ENCODE measurements at regions not wholly inside any gene's neighbourhood (a gene's known extent, or its start where the extent isn't known, plus 50 kb on each side); places are given as distances from the start of the nearest gene placed in this dataset.
A peak's percentile ranks its signal among the peaks of the same experiment; 100 is the strongest.

GRCh38 chr4:71864380-71864779, 80.5 kb upstream of the GC start:
- no peak for TF ChIP-seq CTCF (IDR thresholded peaks at IDR 0.05; ENCODE audit: insufficient read depth, low read depth, low read length, missing control alignments)
- no peak overlapping the region for H3K4me3 ChIP-seq (ENCODE audit: low read length)
- DNase-seq (ENCODE audit: low read depth) = no peak

- no peak overlapping the region for H3K4me3 ChIP-seq (ENCODE audit: low read length)
- DNase-seq (ENCODE audit: low read depth) = no peak
- TF ChIP-seq CTCF (IDR thresholded peaks at IDR 0.05; ENCODE audit: insufficient read depth, low read depth, low read length, missing control alignments) = no peak
Measured at GRCh38 chr4:71866212-71866885, 82.5 kb upstream of the GC start.

DNA sequence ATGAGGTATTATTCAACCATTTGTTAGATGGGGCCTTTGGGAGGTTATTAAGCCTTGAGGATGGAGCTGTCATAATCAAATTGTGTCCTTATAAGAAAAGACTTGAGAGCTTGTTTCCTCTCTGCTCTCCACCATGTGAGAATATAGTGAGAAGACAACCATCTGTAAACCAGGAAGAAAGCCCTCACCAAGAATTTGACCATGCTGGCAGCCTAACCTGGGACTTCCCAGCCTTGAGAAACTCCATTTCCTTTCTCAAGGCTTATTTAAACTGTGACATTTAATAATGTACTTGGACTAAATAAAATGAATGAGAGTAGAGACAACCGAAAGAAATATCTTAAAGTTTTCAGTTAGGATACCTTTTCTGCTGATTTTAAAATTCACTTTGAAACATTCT, 83.7 kb upstream of the GC start:
- DNase-seq (ENCODE audit: low read depth) = peak; percentile 35
- H3K4me3 ChIP-seq (ENCODE audit: low read length) = no peak overlapping the region
- TF ChIP-seq CTCF (IDR thresholded peaks at IDR 0.05; ENCODE audit: insufficient read depth, low read depth, low read length, missing control alignments) = no peak

DNA sequence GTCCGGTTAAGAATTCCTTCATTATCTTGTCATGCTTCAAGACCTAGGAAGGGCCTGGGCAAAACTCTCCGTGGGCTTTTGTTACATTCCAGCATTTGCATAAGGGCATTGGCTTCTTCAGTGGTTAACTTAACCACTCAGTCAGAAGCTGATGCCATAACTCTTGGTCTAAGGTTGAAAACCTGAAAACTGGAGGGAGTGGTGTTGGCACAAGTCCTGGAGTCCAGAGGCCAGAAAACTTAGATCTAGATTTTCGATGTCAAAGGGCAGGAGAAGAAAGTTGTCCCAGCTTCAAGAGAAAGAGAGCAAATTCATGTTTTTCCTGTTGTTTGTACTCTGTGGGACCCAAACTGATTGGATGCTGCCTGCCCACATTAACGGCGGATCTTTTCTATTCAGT, 86.6 kb upstream of the GC start:
- TF ChIP-seq CTCF (IDR thresholded peaks at IDR 0.05; ENCODE audit: insufficient read depth, low read depth, low read length, missing control alignments) = no peak
- H3K4me3 ChIP-seq (ENCODE audit: low read length) = no peak overlapping the region
- DNase-seq (ENCODE audit: low read depth) = no peak

DNA sequence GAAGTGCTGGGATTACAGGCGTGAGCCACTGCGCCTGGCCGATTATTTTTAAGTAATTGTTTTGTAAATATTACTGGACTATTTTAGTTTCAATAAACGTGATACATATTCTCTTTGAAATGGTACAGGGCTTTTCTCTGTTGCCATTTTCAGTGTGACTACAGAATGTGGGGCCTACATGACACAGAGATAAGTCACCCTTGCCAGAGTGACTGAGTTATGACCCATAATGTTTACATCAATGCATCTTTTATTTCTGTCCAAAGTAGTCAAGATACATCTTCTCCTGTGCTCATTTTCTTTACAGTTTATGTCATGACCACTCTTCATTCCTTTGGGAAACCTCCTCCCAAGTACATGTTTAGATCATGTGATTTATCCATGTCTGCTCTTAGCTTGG, 88.3 kb upstream of the GC start:
- no peak overlapping the region for H3K4me3 ChIP-seq (ENCODE audit: low read length)
- no peak for TF ChIP-seq CTCF (IDR thresholded peaks at IDR 0.05; ENCODE audit: insufficient read depth, low read depth, low read length, missing control alignments)
- DNase-seq (ENCODE audit: low read depth) = no peak

GRCh38 chr4:71872767-71873415, 89.0 kb upstream of the GC start:
- no peak overlapping the region for H3K4me3 ChIP-seq (ENCODE audit: low read length)
- TF ChIP-seq CTCF (IDR thresholded peaks at IDR 0.05; ENCODE audit: insufficient read depth, low read depth, low read length, missing control alignments) = no peak
- DNase-seq (ENCODE audit: low read depth) = no peak

DNA sequence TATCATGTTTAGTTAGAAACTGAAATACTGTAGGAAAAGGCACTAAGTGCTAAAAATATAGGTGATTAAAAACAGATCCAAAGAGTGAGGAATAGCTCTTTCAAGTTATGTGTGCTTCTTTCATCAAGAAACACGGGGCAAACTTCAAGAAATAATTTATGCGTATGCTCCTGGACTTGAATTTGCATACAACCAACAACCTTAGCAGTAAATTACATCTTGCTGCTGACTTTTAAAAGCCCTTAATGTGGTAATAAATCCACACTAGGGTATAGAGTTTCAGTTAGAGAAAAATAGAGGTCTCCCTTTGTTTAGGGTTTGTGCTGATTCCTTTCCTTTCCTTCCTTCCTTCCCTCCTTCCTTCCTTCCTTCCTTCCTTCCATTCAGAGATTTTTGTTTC, 94.5 kb upstream of the GC start:
- no peak overlapping the region for H3K4me3 ChIP-seq (ENCODE audit: low read length)
- no peak for TF ChIP-seq CTCF (IDR thresholded peaks at IDR 0.05; ENCODE audit: insufficient read depth, low read depth, low read length, missing control alignments)
- no peak for DNase-seq (ENCODE audit: low read depth)
